SKM-1 treated with dmso at 0.1 percent for 144 hours (cell line): ENCODE measurements at regions not wholly inside any gene's neighbourhood (a gene's known extent, or its start where the extent isn't known, plus 50 kb on each side); places are given as distances from the start of the nearest gene placed in this dataset.
"Not testable (repeated sequence)": the region's sequence is repeated elsewhere in the genome, so short reads cannot be mapped to it uniquely, and the experiment has no call there.

Source experiments
- DNase-seq: peaks from one replicate; lab custom pipeline; 2025; ENCODE audit not compliant: unreplicated experiment; lab: John Stamatoyannopoulos, UW

- DNase-seq: no peak
These were observed 322.1 kb upstream of the CCL2 start for GRCh38 chr17:33932996-33933395.

- no peak for DNase-seq
These were observed 321.5 kb upstream of the CCL2 start for GRCh38 chr17:33933576-33933975.

GRCh38 chr17:33934696-33935095 is 320.4 kb upstream of the CCL2 start:
- DNase-seq: no peak

- no peak for DNase-seq
These were observed 319.3 kb upstream of the CCL2 start for GRCh38 chr17:33935822-33936221.

GRCh38 chr17:33936764-33937163 is 318.3 kb upstream of the CCL2 start:
- no peak for DNase-seq

GRCh38 chr17:33939959-33940358 is 315.1 kb upstream of the CCL2 start:
- no peak for DNase-seq

- no peak for DNase-seq
These were observed 314.2 kb upstream of the CCL2 start for GRCh38 chr17:33940769-33941370.

- DNase-seq: no peak
These were observed 313.3 kb upstream of the CCL2 start for GRCh38 chr17:33941744-33942143.

- no peak for DNase-seq
These were observed 312.7 kb upstream of the CCL2 start for GRCh38 chr17:33942414-33942813.

GRCh38 chr17:33944412-33944811 is 310.7 kb upstream of the CCL2 start:
- no peak for DNase-seq

- no peak for DNase-seq
These were observed 310.3 kb upstream of the CCL2 start for GRCh38 chr17:33944826-33945225.

GRCh38 chr17:33945646-33946546 is 309.2 kb upstream of the CCL2 start:
- no peak for DNase-seq

- no peak for DNase-seq
These were observed 307.3 kb upstream of the CCL2 start for GRCh38 chr17:33947762-33948161.

GRCh38 chr17:33948309-33948708 is 306.8 kb upstream of the CCL2 start:
- DNase-seq: no peak

- DNase-seq: no peak
These were observed 306.0 kb upstream of the CCL2 start for GRCh38 chr17:33949100-33949499.

GRCh38 chr17:33950061-33950460 is 305.0 kb upstream of the CCL2 start:
- DNase-seq: no peak

GRCh38 chr17:33952425-33952824 is 302.7 kb upstream of the CCL2 start:
- DNase-seq: no peak

GRCh38 chr17:33954597-33954996 is 300.5 kb upstream of the CCL2 start:
- no peak for DNase-seq

GRCh38 chr17:33955461-33955860 is 299.6 kb upstream of the CCL2 start:
- DNase-seq: no peak

- not testable (repeated sequence) for DNase-seq
These were observed 296.0 kb upstream of the CCL2 start for GRCh38 chr17:33959098-33959497.

- DNase-seq: no peak
These were observed 292.0 kb upstream of the CCL2 start for GRCh38 chr17:33962857-33963655.
